HCT116 (cell line): ENCODE measurements at regions not wholly inside any gene's neighbourhood (a gene's known extent, or its start where the extent isn't known, plus 50 kb on each side); places are given as distances from the start of the nearest gene placed in this dataset.

ENCODE experiments used
- ATAC-seq: fragments of 200-7000 bp; cut with Tn5 transposase; 2 replicates; pipeline ENCODE4 v1.9.1; 2020; ENCODE audit warnings: mild to moderate bottlenecking, moderate library complexity
- BruUV-seq: library from RNA; stranded (reverse); fragments of 400-500 nt; replicated peaks from 2 replicates; lab custom pipeline; 2021; lab: Mats Ljungman, UMichigan
- CTCF ChIA-PET: fragments of 300-600 bp; sonication (Branson Sonifier 250); formaldehyde crosslinking; loops from one replicate; lab custom pipeline; 2021; ENCODE audit warnings: antibody characterized with exemption; lab: Charles Lee
- POLR2A ChIA-PET: fragments of 300-600, 350-600 bp; sonication (Branson Sonifier 250); formaldehyde crosslinking; loops from one replicate; lab custom pipeline; 2021; ENCODE audit warnings: antibody characterized with exemption; lab: Charles Lee
- RAD21 ChIA-PET, 2 experiments: fragments of 300-600 bp; sonication (Branson Sonifier 250); formaldehyde crosslinking; loops; one replicate each; lab custom pipeline; 2023; ENCODE audit warnings: low total read pairs in 2 of 2; ENCODE audit not compliant: uncharacterized antibody in 2 of 2, unreplicated experiment in 2 of 2, low non-redundant PET in 1 of 2; lab: Charles Lee
- DNase-seq: peaks from one replicate; pipeline ENCODE4 v3.0.0-alpha.2; 2010; ENCODE audit warnings: low read depth, low spot score
- H2AFZ ChIP-seq: fragments of 200-600 bp; shearing (Covaris generic), sonication (generic); 2 replicates; pipeline ENCODE4 v1.6.1; 2017; ENCODE audit warnings: low read depth, mixed run types, mixed read lengths, antibody characterized with exemption, low read length; ENCODE audit not compliant: poor library complexity, severe bottlenecking
- H3K27ac ChIP-seq: 2 replicates; pipeline ENCODE4 v1.5.1; 2012; ENCODE audit warnings: low read depth, low read length
- H3K27me3 ChIP-seq: fragments of 200-600 bp; sonication (generic); 2 replicates; pipeline ENCODE4 v1.6.1; 2016; ENCODE audit warnings: mixed run types, low read length, mixed read lengths; ENCODE audit not compliant: insufficient read depth
- H3K36me3 ChIP-seq, 2 experiments: fragments of 200-500 bp in 1 of 2; fragments of 200-600 bp in 1 of 2; sonication (Bioruptor generic) in 1 of 2; sonication (generic) in 1 of 2; 2 replicates each; pipeline versions ENCODE4 v1.5.1 to v1.6.1; 2014 to 2016; ENCODE audit warnings: low read length in 2 of 2, inconsistent platforms in 1 of 2, mixed read lengths in 1 of 2, mixed run types in 1 of 2; ENCODE audit not compliant: insufficient read depth in 2 of 2, control insufficient read depth in 1 of 2
- H3K4me1 ChIP-seq, 2 experiments: fragments of 200-600 bp in 1 of 2; sonication (generic) in 1 of 2; 2 replicates each; pipeline versions ENCODE4 v1.5.1 to v1.6.1; 2012 to 2017; ENCODE audit warnings: low read length in 2 of 2, inconsistent platforms in 1 of 2, mild to moderate bottlenecking in 1 of 2, mixed read lengths in 1 of 2, mixed run types in 1 of 2, moderate library complexity in 1 of 2; ENCODE audit not compliant: insufficient read depth in 2 of 2, control insufficient read depth in 1 of 2
- H3K4me2 ChIP-seq: fragments of 200-600 bp; sonication (generic); 2 replicates; pipeline ENCODE4 v1.6.1; 2017; ENCODE audit warnings: mixed run types, low read length, mixed read lengths
- H3K4me3 ChIP-seq, 2 experiments: fragments of 200-600 bp in 1 of 2; sonication (generic) in 1 of 2; replicated peaks in 1 of 2; 2 replicates each; pipeline ENCODE4 v1.5.1; 2011 to 2016; ENCODE audit warnings: low read length in 2 of 2, control low read depth in 1 of 2, low read depth in 1 of 2, mild to moderate bottlenecking in 1 of 2, mixed read lengths in 1 of 2, mixed run types in 1 of 2
- H3K79me2 ChIP-seq: fragments of 200-600 bp; sonication (generic); 2 replicates; pipeline ENCODE4 v1.6.1; 2017; ENCODE audit warnings: mild to moderate bottlenecking, mixed run types, low read length, moderate library complexity, mixed read lengths; ENCODE audit not compliant: insufficient read depth
- H3K9ac ChIP-seq: fragments of 200-600 bp; sonication (generic); 2 replicates; pipeline ENCODE4 v1.6.1; 2016; ENCODE audit warnings: low read length, mixed read lengths
- H3K9me2 ChIP-seq: fragments of 200-600 bp; sonication (generic), shearing (Covaris generic); 2 replicates; pipeline ENCODE4 v1.6.1; 2017; ENCODE audit warnings: mixed run types, mild to moderate bottlenecking, moderate library complexity; ENCODE audit not compliant: insufficient read depth
- H3K9me3 ChIP-seq, 2 experiments: fragments of 200-500 bp in 1 of 2; fragments of 200-600 bp in 1 of 2; sonication (Bioruptor generic) in 1 of 2; sonication (generic) in 1 of 2; 2 replicates each; pipeline ENCODE4 v1.6.1; 2014 to 2017; ENCODE audit warnings: low read length in 2 of 2, mixed read lengths in 2 of 2, inconsistent platforms in 1 of 2, low read depth in 1 of 2, mild to moderate bottlenecking in 1 of 2, mixed run types in 1 of 2, moderate library complexity in 1 of 2; ENCODE audit not compliant: control insufficient read depth in 1 of 2, insufficient read depth in 1 of 2
- H4K20me1 ChIP-seq: fragments of 200-600 bp; sonication (generic), shearing (Covaris generic); 2 replicates; pipeline ENCODE4 v1.6.1; 2017; ENCODE audit warnings: mixed run types, mild to moderate bottlenecking, moderate library complexity; ENCODE audit not compliant: insufficient read depth
- CBX3 ChIP-seq: IDR thresholded peaks from 2 replicates; pipeline ENCODE4 v1.6.1; 2012; ENCODE audit warnings: low read depth
- CEBPB ChIP-seq: IDR thresholded peaks from 2 replicates; pipeline ENCODE4 v1.6.1; 2012; ENCODE audit warnings: low read depth
- CTCF ChIP-seq, 3 experiments: fragments of 200-600 bp in 1 of 3; sonication (generic) in 1 of 3; IDR thresholded peaks in 2 of 3; conservative IDR thresholded peaks in 1 of 3; 2 replicates each; pipeline ENCODE4 v1.5.1; 2012 to 2017; ENCODE audit warnings: low read depth in 2 of 3, low read length in 2 of 3, antibody characterized with exemption in 1 of 3, borderline replicate concordance in 1 of 3, control low read depth in 1 of 3, mild to moderate bottlenecking in 1 of 3, mixed read lengths in 1 of 3, mixed run types in 1 of 3, moderate library complexity in 1 of 3; ENCODE audit not compliant: insufficient read depth in 1 of 3
- EGR1 ChIP-seq: IDR thresholded peaks from 2 replicates; pipeline ENCODE4 v1.6.1; 2012; ENCODE audit warnings: low read depth
- ELF1 ChIP-seq: IDR thresholded peaks from 2 replicates; pipeline ENCODE4 v1.6.1; 2012; ENCODE audit warnings: low read depth, borderline replicate concordance
- EZH2phosphoT487 ChIP-seq: fragments of 200-600 bp; IDR thresholded peaks from 2 replicates; pipeline ENCODE4 v1.6.1; 2018; ENCODE audit warnings: antibody characterized with exemption, borderline replicate concordance
- JUND ChIP-seq: IDR thresholded peaks from 2 replicates; pipeline ENCODE4 v1.6.1; 2012
- MAX ChIP-seq: IDR thresholded peaks from 2 replicates; pipeline ENCODE4 v1.6.1; 2012
- RAD21 ChIP-seq: IDR thresholded peaks from 2 replicates; pipeline ENCODE4 v1.6.1; 2012; ENCODE audit warnings: low read depth, mild to moderate bottlenecking
- SIN3A ChIP-seq: IDR thresholded peaks from 2 replicates; pipeline ENCODE4 v1.6.1; 2012; ENCODE audit warnings: low read depth
- SRF ChIP-seq: IDR thresholded peaks from 2 replicates; pipeline ENCODE4 v1.6.1; 2012; ENCODE audit warnings: low read depth
- TCF7L2 ChIP-seq: IDR thresholded peaks from 2 replicates; pipeline ENCODE4 v1.7.0; 2011; ENCODE audit warnings: borderline replicate concordance, inconsistent platforms; ENCODE audit not compliant: insufficient read depth, insufficient read length; ENCODE audit errors: extremely low read depth
- ZBTB33 ChIP-seq: IDR thresholded peaks from 2 replicates; pipeline ENCODE4 v1.6.1; 2011; ENCODE audit warnings: mild to moderate bottlenecking, low read length, moderate library complexity; ENCODE audit not compliant: insufficient replicate concordance; ENCODE audit errors: extremely low read depth
- ZNF274 ChIP-seq: fragments of 200-500 bp; sonication (Bioruptor generic); IDR thresholded peaks from 2 replicates; pipeline ENCODE4 v1.6.1; 2014; ENCODE audit warnings: mild to moderate bottlenecking, low read depth, low read length, inconsistent platforms
- intact Hi-C: fragments of 100-400 bp; cut with micrococcal nuclease; formaldehyde crosslinking; loops from 2 replicates; pipeline ENCODE4 v1.10.0; 2022

- DNase-seq (no peak), ATAC-seq (no peak)
- Histone ChIP-seq H3K4me2 (no peak overlapping the region), H3K9me2 (no peaks in the 10 kb centered on the region), H3K9ac (no peak overlapping the region), H3K27me3 (no peaks in the 10 kb centered on the region), H3K9me3 (no peaks in the 10 kb centered on the region), H3K4me3 (no peak overlapping the region), H3K36me3 (no peaks in the 10 kb centered on the region), H2AFZ (no peak overlapping the region), H3K27ac (no peak overlapping the region), H4K20me1 (no peaks in the 10 kb centered on the region), H3K4me1 (no peaks in the 10 kb centered on the region), H3K79me2 (no peaks in the 10 kb centered on the region)
- no TSS peak for BruUV-seq
- TF ChIP-seq ELF1 (no peak), MAX (no peak), CTCF (IDR thresholded peaks at IDR 0.05 in 2 of 3, conservative IDR thresholded peaks at IDR 0.05 in 1 of 3; ENCODE audit: borderline replicate concordance in 1 of 3, insufficient read depth in 1 of 3, low read depth in 2 of 3, low read length in 2 of 3) (no peak), ZBTB33 (no peak), EGR1 (no peak), TCF7L2 (no peak), SIN3A (no peak), ZNF274 (no peak), RAD21 (no peak), JUND (no peak), CEBPB (no peak), SRF (no peak), EZH2phosphoT487 (no peak), CBX3 (no peak)
- ChIA-PET CTCF (no interaction called here), POLR2A (no interaction called here), RAD21 (no interaction called here)
- intact Hi-C loops = no loop called here
Measured at GRCh38 chr10:88219753-88220152, 356.3 kb downstream of the PTEN start.
